ENCODE measurements at regions not wholly inside any gene's neighbourhood (a gene's known extent, or its start where the extent isn't known, plus 50 kb on each side); places are given as distances from the start of the nearest gene placed in this dataset.

DNA sequence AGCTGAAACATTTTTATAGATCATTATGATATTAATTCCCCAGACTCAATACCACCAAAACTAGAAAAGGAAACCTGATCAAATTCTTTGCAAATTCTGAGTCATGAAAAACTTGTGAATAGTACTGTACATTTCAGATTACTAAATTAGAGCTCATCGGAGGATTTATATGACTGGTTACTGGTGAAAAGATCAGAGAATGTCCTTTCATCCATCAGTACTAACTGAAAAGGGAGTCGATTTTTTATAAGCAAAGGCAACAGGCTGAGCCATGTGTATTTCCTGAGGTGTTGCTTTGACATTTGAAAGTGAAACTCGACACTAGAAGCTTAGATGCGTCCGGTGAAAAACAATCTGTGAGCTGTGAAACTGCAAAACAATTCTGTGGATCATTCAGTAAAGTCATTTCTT is 155.7 kb downstream of the TNFSF18 start:
- DNase-seq, result peak in 1 of 2 donors; percentile 50

DNA sequence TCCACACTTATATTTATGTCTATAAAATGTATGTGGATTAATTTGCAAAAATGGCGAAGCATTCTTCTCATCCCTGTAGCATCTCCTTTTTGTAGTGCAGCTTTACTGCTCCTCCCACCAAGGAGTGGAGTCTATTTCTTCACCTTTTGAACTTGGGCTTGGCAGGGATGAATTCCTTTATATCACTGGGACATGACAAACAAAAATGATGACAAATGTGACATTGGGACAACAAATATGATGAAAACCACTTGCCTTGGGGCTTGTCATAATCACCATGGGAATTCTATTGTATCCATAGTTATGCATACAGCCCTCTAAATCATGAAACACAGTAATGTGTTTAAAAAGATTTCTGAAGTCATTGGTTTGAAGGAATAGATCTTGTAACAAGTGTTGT is 155.0 kb downstream of the TNFSF18 start:
- no peak for DNase-seq

DNA sequence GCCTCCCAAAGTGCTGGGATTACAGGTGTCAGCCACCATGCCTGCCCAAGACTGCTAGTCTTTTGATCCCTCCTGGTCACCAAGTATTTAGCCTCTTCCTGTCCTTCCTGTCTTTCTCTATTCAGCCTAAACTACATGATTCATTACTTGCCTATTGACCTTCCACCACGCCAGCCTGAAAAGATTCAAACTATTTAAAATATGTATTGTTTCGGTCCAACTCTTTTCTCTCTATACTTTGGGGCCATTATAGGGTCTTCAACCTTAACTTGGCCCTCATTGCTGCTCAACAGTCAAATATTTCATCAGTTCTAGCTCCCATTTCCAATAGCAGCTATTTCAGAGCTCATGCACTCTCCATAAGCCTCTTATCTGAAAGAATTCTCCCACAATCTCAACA is 153.0 kb downstream of the TNFSF18 start:
- no peak for DNase-seq

DNA sequence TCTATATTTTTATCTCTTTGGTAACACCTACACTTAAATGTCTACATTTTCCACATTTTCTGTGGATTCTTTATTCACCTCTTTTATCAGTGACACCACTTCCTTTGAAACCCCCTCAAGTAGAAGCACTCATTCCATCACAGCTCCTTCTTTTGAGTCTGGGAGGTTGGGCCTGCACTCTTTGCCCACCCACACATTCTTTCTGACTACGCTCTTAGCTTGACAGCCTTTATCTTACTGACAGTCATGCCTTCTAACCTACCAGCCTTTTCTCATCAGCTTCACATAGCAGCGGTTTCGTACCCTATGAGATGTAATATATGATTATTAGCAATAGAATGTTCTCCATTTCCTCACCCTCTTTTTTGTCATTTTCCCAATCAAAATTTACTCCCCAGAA is 151.9 kb downstream of the TNFSF18 start:
- no peak for DNase-seq

DNA sequence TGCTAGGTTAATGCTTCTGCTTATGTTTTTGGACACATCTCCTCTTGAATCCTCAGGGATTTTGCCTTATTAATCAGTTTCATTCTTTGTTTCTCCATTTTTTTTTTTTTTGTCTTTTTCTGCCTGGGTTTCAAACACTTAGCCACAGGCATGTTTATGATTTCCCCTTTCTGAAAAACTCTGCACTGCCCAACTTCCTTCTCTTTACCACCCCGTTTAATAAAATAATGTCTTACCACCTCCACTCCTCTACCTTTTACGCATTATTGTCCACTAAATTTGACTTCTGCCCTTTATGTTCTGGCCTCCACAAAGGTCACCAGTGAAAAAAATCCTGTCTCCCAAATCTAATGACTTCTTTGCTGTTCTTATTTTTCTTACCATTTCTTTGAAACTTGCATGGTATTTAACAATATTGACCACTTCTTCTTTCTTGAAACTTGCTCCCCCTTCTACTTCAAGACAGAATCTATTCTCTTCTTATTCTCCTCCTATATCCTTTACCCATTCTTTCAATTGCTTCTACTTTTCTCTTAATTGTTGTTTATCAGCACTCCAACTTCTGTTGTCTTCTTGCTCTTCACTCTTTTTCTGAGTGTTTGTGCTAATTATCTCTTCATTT is 150.3 kb downstream of the TNFSF18 start:
- DNase-seq, result no peak

DNA sequence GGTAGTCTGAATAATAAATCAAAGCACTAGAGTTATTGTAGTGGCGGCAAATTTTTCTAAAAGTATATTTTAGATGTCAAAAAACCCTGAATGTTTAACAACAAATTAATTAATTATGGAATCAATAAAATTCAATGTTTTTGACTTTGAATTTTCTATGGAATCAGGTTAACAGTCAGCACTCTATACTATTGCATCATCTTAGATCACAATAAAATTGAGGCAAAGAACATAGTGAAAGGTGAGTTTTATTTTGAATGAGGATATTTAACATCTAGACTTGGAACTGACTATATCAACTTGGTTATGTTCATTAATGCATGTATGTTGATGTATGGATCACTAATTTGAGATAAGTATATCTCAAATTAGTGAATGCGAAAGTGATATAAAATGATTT is 148.5 kb downstream of the TNFSF18 start:
- DNase-seq, result no peak

DNA sequence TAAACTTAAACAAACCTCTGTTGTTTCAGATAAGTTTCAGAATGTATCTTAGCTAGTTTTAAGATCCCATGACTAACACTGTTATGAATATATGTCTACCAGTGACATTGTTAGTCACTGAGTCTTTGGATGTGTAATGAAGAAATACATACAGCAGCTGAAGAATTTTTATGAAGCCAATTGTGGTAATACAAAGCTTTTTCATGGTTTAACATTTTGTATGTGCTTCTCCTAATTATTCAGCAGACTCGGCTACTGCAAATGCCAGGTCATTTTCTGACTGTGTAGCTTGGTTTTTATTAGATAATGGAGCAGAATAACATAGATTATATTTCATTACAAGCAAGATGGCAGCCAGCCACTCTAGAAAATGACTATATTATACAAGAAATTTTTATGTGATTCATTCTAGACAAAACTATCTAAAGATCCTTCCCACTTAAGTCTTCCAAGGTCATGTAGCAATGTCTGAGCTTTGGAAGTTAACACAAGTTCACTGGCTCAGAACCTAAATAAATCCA is 147.8 kb downstream of the TNFSF18 start:
- no peak for DNase-seq

DNA sequence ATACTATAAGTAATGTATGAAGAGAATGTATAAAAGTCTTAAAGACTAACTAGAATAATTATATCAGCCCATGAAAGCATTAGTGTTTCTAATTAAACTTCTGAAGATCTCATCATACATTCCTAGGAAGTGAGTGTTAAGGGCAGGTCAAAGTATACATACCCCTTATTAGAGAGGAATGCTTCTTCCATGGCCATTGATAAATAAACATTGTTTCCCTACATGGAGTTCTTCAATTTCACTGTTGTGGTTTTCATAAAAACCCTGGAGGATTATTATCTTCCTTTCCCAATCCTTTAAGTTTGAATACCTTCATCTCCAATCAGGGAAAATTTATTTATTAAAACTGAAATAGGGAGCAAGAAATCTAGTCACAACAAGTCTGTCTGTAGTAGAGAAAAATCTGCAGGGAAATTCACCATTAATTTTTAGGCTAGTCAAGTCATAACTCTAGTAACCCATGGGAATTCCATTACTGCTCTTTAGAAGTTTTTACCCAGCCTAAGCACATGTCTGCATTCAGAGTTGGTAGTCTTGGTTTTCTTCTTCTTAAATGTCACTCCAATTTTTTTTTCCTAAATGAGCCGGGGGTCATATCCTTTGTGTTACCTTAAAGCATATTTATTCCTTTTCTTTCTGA is 147.0 kb downstream of the TNFSF18 start:
- no peak for DNase-seq

DNA sequence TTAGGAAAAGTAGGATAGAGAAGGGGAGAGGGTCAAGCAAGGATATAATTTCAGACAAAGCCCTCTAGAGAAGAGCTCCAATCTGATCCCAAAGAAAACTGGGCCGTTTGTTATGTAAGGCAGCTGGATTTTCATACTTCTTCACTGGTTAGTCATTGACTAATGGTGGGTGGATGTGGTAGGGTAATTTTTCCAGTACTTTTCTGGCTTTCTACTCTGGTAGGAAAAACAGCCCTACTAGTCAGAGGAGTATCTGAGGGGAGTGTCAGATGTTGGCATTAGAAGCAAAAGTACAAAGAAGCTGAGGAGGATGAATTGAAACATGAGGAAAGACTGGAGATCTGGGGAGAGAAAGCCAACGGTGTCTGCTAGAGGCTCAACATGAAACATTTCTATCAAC is 145.3 kb downstream of the TNFSF18 start:
- DNase-seq, result no peak

DNA sequence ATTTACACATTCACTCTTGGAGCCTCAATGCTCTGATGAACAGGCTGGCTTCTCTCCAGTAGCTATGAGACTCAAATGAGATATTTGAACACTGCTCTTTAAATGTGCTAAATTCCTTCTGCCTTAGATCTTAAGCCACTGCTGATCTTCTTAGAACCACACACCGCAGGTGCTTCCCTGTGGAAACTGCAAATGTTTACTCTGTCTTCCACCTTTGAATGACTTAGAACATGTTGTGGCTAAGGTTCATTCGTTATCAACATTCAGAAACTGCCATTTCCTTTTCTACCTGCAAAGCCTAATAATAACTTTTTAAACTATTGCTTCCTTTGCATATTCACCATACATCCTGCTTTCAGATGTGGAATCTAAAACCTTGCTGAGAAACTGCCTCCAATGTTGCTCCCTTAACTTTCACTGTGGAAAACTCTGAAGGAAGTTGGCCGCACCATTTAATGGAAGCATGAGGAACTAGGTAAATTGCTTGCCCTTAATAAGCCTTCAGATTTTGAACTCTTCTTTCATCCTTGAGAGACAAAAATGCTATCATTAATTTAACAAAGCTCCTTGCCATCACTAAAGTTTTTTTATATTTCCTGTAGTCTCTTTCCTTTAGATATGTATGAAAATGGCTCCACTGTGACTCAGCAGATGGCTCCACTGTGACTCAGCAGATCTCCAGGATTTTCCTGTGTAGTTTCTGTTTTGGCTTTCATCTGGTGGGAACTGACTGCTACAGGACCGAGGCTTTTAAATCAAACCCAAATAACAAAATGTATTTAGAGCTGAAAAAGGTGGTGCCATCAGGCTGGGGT is 143.8 kb downstream of the TNFSF18 start:
- peak in 1 of 2 donors; percentile 45 for DNase-seq

DNA sequence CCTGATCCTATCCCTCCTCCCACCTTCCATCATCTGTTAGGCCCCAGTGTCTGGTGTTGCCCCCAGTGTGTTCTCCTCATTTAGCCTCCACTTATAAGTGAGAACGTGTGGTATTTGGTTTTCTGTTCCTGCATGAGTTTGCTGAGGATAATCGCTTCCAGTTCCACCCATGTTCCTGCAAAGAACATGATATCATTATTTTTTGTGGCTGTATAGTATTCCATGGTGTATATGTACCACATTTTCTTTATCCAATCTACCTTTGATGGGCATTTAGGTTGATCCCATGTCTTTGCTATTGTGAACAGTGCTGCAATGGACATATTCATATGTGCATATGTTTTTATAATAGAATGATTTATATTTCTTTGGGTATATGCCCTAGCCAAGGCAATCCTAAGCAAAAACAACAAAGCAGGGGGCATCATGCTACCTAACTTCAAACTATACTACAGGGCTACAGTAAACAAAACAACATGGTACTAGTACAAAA is 142.9 kb downstream of the TNFSF18 start:
- DNase-seq, result no peak

DNA sequence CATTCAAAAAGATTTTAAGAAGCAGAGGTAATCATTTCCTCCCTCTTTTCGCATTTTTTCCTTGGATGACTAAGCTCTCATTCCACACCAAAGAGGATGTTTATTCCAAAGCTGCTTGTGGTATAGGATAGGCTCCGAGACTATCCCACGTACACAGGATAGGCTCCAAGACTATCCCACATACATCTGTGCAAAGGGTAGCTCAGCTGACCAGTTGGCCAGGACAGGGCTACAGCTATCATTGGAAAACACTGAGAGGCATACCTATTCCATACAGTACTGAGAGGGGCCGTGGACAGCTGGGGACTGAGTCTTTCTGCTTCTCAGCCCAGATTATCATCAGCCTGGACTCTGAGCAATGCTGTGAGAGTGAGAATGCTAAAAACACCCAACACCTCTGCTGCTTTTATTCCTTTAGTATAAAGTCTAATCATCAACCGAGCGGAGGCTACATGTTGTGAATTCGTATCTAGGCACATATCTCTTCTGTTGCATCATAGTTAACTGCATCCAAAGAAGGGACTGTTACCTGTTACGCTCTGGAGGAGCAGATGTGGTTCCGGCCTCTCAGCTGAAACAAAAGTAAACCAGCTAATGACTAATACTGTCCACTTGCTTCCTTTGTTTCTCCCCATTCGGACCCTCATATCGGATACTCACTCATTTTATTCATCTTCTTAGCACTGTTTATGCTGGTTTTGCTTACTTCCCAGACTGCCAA is 141.0 kb downstream of the TNFSF18 start:
- no peak for DNase-seq

DNA sequence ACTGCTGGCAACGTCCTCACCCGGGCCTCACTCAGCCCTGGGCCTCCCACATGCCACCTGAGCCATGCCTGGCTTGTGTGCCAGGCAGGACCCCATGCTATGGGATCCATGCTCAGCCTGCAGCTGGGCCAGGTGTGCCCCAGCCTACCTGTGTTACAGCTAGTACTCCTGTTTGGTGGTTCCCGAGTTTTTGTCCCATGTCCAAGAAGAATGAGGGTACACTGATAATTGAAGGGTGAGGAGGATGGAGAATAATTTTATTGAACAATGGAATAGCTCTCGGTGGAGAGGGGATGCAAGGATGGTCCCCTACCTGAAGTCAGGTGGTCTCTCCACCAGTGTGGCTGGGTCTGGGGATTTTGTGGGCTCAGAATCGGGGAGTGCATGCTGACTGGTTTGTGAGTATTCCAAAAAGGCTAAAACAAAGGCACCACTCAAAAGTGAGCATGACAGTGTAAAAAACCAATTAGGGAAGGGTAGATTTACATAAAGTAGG is 137.9 kb downstream of the TNFSF18 start:
- no peak for DNase-seq

DNA sequence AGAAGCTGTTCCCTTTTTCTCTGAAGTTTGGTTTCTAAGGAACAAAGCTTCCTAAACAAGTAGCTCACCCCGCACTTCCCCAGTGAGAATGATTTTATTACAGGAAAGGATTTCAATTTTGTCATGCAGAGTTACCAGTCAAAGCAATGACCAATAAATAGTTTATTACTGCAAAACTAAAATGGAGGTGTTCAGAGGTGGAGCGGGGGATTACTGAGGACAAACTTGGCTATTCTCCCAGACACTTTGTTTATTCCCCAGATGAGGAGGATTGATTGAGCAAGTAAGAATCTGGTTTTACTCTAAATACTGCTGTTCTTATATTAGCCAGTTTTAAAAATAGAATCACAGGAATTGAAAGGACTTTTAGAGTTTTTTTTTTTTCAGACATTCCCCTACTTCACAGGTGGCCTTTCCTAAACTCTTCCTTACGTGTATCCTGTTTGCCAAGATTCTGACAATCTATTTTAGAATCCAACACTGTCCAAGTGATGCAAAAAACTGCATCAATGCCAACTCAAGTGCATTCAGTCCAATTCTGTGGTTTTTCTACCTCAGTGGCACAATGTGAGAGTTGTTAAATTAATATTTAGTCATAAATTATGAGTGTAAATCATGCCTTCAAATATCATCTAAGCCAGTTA is 136.1 kb downstream of the TNFSF18 start:
- no peak for DNase-seq

DNA sequence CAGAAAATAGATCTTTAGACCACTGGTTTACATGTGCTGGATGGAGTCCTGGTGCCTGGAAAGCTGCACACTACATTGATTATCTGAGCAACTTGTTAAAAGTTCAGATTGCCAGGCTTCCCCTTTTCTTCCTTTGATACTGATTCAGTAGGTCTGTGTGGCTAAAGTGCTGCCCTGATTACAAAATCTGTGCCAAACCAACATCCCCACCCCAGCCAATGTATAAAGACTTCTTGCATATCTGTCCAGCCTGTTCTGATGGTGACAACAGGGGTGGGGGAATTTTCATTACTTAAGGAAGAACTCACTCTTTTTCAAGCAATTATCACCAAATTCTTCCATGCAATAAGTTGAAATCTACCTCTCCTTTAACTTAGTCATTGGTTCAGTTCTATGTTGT is 135.5 kb downstream of the TNFSF18 start:
- DNase-seq, result no peak

DNA sequence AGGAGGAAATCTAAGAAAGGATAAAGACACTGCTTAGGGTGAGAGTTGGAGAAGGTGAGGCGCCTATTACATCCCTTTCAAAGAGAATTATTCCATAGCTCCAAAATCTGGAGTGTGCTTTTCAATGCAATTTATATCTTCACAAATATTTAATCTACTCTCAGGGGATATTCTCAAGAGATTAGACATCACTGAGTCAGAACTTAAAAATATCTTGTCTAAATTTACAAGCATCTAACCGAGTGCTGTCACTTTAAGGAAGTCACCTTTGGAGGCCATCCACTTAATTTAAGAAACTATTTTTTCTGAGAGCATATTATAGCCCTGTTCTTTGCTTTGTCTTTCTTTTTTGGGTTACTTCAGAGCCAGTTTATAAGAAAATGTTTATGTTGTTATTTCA is 134.6 kb downstream of the TNFSF18 start:
- no peak for DNase-seq

DNA sequence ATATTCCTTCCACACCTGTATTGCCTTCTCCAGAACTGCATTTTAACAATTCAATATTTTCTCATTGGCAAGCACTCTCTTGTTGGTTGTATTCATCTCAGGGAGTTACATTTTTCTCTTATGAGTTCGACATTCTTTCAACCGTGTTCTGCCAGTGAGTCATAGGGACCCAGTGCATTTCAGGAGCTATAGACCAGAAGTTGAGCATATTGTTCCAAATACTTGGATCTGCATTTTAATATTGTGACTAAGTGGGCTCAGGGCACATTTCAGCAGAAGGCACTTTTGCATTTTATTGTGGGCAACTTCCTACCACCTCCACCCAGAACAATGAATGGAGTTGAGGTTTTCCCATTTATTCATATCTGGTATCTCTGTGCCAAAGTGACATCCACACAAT is 132.8 kb downstream of the TNFSF18 start:
- no peak for DNase-seq

DNA sequence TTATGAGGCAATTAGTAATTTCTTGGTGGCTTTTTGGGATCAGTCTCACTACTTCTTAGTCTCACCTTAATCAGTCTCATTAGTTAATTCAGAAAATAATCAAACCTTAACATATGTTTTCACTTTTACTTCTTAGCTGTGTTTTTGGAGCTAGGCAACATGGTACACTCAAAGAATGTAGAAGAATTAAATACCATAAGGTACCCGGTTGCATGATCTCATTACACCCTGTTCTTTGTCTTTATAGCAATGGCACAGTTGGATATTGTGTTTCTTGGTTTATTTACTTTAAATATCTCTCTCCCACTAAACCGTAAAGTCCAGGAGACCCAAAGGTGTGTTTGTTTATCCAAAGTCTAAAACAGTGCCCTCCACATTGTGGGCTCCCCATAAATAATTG is 132.3 kb downstream of the TNFSF18 start:
- DNase-seq, result no peak

DNA sequence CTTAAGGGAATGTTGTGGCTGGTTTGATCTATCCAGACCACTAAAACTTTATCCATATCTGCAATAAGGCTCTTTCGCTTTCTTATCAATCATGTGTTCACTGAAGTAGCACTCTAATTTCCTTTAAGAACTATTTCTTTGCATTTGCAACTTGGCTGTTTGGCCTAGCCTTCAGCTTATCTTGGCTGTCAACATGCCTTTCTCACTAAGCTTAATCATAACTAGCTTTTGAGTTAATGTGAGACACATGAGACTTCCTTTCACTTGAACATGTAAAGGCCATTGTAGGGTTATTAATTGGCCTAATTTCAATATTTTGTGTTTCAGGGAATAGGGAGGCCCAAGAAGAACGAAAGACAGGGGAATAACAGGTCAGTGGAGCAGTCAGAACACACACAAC is 124.7 kb downstream of the TNFSF18 start:
- DNase-seq, result no peak

DNA sequence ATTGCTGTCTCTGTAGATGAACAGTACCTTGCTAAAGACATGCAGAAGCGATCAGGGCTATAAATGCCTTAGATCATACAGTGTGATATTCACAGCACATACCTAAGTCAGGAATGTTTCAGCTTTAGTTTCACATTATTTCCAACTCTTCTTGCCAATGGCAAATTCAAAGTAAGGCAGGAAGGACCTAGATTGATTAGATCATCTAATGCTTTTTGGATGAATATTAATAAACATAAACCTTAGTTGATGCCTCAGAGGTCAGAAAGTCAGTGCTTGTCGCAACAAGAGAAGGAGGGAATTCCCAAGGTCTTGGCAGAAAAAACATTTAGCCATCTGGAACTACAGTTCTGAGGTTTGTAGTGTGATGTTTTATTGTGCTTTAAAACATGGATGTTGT is 122.3 kb downstream of the TNFSF18 start:
- no peak for DNase-seq

DNA sequence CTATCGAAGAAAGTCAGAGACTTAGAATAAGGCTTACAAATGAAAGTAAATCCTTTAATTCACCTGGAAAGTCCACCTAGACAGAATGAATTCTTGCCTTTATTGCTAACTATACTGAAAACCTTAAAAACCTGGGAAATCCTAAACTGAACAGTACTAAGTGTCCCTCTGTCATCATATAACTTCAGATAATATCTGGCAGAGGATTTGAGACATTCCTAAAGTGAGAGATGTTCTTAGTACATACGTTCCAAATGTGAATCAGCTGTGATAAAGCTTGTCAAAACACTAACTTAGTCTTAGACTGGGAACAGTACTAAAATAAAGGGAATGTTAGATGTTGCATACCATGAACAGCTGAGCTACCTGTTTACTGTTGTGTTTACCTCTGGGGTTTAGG is 121.7 kb downstream of the TNFSF18 start:
- DNase-seq, result no peak

DNA sequence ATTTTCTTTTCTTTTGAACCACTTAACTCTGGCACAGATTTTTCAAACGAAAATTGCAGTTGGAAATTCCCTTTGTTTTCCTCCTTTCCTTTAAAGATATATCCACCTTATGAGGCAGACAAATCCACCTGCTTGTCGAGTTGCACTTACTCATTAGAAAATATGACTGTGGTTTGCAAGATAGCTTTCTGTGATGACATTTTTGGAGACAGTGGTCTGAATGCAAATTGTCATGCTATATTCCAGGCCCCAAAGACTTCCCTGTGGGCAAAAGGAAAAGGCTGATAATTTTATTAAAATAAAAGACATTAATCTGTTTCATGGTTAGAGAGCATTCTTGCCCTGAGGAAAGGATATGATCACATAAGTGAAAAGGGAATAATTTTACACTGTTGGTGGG is 120.6 kb downstream of the TNFSF18 start:
- DNase-seq, result no peak
